ENCODE measurements at regions not wholly inside any gene's neighbourhood (a gene's known extent, or its start where the extent isn't known, plus 50 kb on each side); places are given as distances from the start of the nearest gene placed in this dataset.

DNA sequence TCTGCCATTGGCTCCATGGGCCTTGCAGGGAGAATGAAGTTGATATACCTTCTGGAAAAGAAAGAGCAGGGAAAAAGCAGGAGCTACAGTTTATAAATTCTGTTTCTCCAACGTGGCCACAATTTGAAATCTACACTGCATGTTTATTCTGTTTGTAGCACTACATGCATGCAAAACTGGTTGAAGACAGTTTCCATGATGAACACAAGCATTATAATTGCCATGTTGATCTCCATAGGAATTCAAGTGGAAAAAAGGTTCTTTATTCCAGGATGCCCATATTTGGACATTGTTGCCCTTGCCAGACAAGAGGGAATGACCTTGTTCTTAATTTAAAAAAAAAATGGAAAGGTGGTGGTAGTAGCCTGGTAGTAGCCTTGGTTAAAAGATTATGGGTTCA, 69.2 kb upstream of the PALM2AKAP2 start:
- TF ChIP-seq CTCF (conservative IDR thresholded peaks at IDR 0.05 in 1 of 2, IDR thresholded peaks at IDR 0.05 in 1 of 2; ENCODE audit: low read depth in 1 of 2, low read length in 2 of 2) = no peak
- TF ChIP-seq EZH2 (IDR thresholded peaks at IDR 0.05; ENCODE audit: low read length, missing control alignments) = no peak
